HFFc6 (cell line): ENCODE measurements at regions not wholly inside any gene's neighbourhood (a gene's known extent, or its start where the extent isn't known, plus 50 kb on each side); places are given as distances from the start of the nearest gene placed in this dataset.

Experiments used
- DNase-seq: peaks from one replicate; pipeline ENCODE4 v3.0.0-alpha.2; 2018
- H3K27ac Mint-ChIP-seq: 2 replicates; pipeline ENCODE4 v1.8.0; 2020; ENCODE audit warnings: mild to moderate bottlenecking, mixed read lengths
- H3K27me3 Mint-ChIP-seq: 2 replicates; pipeline ENCODE4 v1.8.0; 2021; ENCODE audit warnings: mild to moderate bottlenecking, moderate library complexity, mixed read lengths; ENCODE audit not compliant: insufficient read depth
- H3K36me3 Mint-ChIP-seq: 2 replicates; pipeline ENCODE4 v1.8.0; 2021; ENCODE audit warnings: low read depth, mixed read lengths
- H3K4me1 Mint-ChIP-seq: 2 replicates; pipeline ENCODE4 v1.8.0; 2020; ENCODE audit warnings: low read depth, mixed read lengths
- H3K4me3 Mint-ChIP-seq: 2 replicates; pipeline ENCODE4 v1.8.0; 2020; ENCODE audit warnings: mild to moderate bottlenecking, moderate library complexity, mixed read lengths
- H3K9me3 Mint-ChIP-seq: 2 replicates; pipeline ENCODE4 v1.8.0; 2020; ENCODE audit warnings: mild to moderate bottlenecking, mixed read lengths
- CTCF ChIP-seq: fragments of 200-600 bp; sonication (generic); IDR thresholded peaks from 2 replicates; pipeline ENCODE4 v1.5.0; 2021; ENCODE audit warnings: antibody characterized with exemption, mild to moderate bottlenecking

DNA sequence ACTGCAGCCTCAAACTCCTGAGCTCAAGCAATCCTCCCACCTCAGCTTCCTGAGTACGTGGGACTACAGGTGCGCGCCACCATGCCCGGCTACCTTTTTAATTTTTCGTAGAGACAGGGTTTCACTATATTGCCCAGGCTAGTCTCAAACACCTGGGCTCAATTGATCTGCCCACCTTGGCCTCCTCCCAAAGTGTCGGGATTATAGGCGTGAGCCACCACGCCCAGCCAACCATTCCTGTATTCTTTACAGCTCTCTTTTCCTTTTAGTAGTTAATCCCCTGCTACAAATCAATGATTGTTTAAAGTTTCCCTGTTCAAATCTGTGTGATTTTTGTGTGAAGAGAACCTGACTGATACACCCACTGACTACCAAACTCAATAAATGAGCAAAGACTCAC, 75.4 kb upstream of the SVIL start:
- TF ChIP-seq CTCF, result no peak
- no peak overlapping the region for H3K4me3 Mint-ChIP-seq
- no peaks in the 10 kb centered on the region for H3K9me3 Mint-ChIP-seq
- DNase-seq, result no peak
- H3K27ac Mint-ChIP-seq, result no peak overlapping the region
- peaks cover 23% of the 10 kb centered on the region for H3K27me3 Mint-ChIP-seq
- no peaks in the 10 kb centered on the region for H3K36me3 Mint-ChIP-seq
- peaks cover 13% of the 10 kb centered on the region for H3K4me1 Mint-ChIP-seq

DNA sequence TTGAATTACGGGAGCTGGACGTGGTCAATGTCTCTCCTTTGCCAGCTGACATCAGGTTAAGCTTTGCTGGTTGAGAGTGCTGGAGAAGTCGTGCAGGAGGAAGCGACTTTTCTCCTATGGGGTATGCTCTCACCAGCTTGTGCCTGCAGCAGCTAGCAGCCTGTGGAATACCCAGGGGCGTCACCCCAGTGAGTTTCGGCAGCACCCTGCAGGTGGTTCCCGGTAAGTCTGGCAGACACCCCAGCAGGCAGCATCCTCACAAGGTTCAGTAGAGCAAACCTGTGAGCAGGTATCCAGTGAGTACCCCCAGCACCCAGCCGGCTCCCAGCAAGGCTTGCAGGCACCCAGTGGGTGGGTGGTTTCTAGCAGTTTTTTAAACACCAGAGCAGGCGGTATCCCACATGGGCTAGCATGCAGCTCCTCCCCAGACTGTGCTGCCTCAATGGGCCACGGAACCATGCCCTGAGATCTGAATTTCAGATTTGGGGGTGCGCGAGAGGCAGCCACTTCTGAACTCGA, 74.8 kb upstream of the SVIL start:
- Mint-ChIP-seq H3K27me3 (peaks cover 23% of the 10 kb centered on the region), H3K4me1 (peaks cover 9% of the 10 kb centered on the region), H3K4me3 (no peak overlapping the region), H3K36me3 (no peaks in the 10 kb centered on the region), H3K9me3 (no peaks in the 10 kb centered on the region), H3K27ac (no peak overlapping the region)
- no peak for TF ChIP-seq CTCF
- no peak for DNase-seq

- Mint-ChIP-seq H3K4me1 (peaks cover 12% of the 10 kb centered on the region), H3K27ac (no peak overlapping the region), H3K9me3 (no peaks in the 10 kb centered on the region), H3K27me3 (peaks cover 28% of the 10 kb centered on the region), H3K4me3 (peak overlapping the region; percentile 47; the same call in 1 of the 2 replicates), H3K36me3 (no peaks in the 10 kb centered on the region)
- no peak for DNase-seq
- TF ChIP-seq CTCF, result no peak
Measured at GRCh38 chr10:29703271-29703670, 68.5 kb upstream of the SVIL start.

DNA sequence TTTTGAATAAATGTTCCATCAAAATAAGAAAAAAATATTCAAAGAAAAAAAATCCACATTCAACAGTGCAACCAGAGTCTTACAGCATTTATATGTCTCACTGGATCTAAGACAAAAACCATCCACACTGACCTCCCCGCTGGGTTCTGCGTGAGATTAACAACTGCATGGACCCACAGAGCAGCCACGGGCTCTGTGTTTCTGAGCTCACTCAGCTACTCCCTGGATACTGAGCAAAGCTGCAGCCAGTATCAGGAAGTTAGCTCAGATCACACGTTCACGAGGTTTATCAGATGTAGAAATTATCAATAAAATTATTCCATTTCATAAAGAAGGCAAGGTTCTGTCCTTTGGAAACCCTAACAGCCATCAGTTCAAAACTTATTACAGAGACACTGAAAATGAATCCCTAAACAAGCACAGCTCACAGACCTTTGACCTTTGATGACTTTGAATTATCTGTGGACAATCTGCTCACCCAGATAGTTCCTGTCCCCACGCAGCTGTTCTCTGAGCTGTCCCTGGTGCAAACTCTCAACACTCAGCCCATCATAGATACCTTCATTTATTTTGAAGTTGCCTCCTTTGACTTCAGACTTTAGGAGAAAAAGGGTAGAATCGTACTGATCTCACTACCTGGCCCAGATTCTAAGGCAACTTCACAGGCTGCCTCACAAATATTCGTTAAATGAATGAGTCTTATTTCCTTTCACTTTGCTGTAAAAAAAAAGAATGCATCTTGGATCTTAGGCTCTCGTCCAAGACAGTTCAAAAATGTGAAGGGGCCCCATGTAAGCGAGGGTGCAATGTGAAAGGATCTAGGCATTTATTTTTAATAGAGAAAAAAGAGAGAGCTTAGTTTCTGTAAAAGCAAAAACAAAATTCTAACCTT, 67.7 kb upstream of the SVIL start:
- Mint-ChIP-seq H3K27ac (no peak overlapping the region), H3K9me3 (no peaks in the 10 kb centered on the region), H3K4me1 (peaks cover 12% of the 10 kb centered on the region), H3K4me3 (peak overlapping the region; percentile 47), H3K36me3 (no peaks in the 10 kb centered on the region), H3K27me3 (peaks cover 25% of the 10 kb centered on the region)
- TF ChIP-seq CTCF, result no peak
- no peak for DNase-seq

GRCh38 chr10:29701306-29701705, 66.5 kb upstream of the SVIL start:
- H3K4me1 Mint-ChIP-seq, result peaks cover 12% of the 10 kb centered on the region
- peaks cover 22% of the 10 kb centered on the region for H3K27me3 Mint-ChIP-seq
- no peak for TF ChIP-seq CTCF
- no peak overlapping the region for H3K27ac Mint-ChIP-seq
- no peak overlapping the region for H3K4me3 Mint-ChIP-seq
- DNase-seq, result no peak
- H3K9me3 Mint-ChIP-seq, result no peaks in the 10 kb centered on the region
- H3K36me3 Mint-ChIP-seq, result no peaks in the 10 kb centered on the region
